ENCODE measurements at regions not wholly inside any gene's neighbourhood (a gene's known extent, or its start where the extent isn't known, plus 50 kb on each side); places are given as distances from the start of the nearest gene placed in this dataset.

- TF ChIP-seq POLR2AphosphoS5 (IDR thresholded peaks at IDR 0.05; ENCODE audit: low read depth, low read length): no peak
- TF ChIP-seq TAF1 (IDR thresholded peaks at IDR 0.05; ENCODE audit: low read depth, low read length): no peak
- no peak for TF ChIP-seq POLR2A (IDR thresholded peaks at IDR 0.05; ENCODE audit: low read depth, low read length)
- TF ChIP-seq SPI1 (IDR thresholded peaks at IDR 0.05; ENCODE audit: low read depth, low read length): no peak
Observed at GRCh38 chr3:502486-502885, 305.9 kb downstream of the CHL1 start.
